NCI-H524 treated with DMSO at 0.1 percent for 48 hours (cell line): ENCODE measurements at regions not wholly inside any gene's neighbourhood (a gene's known extent, or its start where the extent isn't known, plus 50 kb on each side); places are given as distances from the start of the nearest gene placed in this dataset.

Experiments
- DNase-seq: peaks from one replicate; lab custom pipeline; 2025; lab: John Stamatoyannopoulos, UW

GRCh38 chr15:77759896-77760592 lies 127.3 kb upstream of the LINGO1 start:
- no peak for DNase-seq

DNA sequence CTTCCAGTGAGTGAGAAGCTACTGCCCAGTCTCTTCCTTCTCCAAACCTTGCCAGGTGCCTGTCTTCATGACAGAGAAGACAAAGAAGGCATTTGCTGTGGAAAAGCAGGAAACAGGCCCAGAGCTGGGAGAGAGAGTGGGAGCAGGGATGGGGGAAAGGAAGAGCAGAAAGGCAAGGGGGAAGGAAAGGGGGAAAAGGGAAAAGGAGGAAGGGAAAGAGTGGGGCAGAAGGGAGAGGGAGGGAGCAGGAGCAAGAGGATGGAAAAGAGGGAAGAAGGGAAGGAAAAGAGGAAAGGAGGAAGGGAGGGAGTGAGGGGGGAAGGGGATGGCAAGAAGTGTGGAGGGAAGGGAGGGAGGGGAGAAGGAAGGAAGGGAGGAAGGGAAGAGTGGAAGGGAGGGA lies 121.2 kb upstream of the LINGO1 start:
- no peak for DNase-seq

GRCh38 chr15:77753281-77753873 lies 120.7 kb upstream of the LINGO1 start:
- no peak for DNase-seq

- no peak for DNase-seq
Observed at GRCh38 chr15:77749998-77750540, 117.4 kb upstream of the LINGO1 start.

- no peak for DNase-seq
Observed at GRCh38 chr15:77749236-77749997, 116.7 kb upstream of the LINGO1 start.

- no peak for DNase-seq
Observed at GRCh38 chr15:77748078-77749064, 115.7 kb upstream of the LINGO1 start.

GRCh38 chr15:77747175-77748077 lies 114.7 kb upstream of the LINGO1 start:
- DNase-seq = no peak

- no peak for DNase-seq
Observed at GRCh38 chr15:77746254-77747174, 113.8 kb upstream of the LINGO1 start.

- no peak for DNase-seq
Observed at GRCh38 chr15:77744398-77744797, 111.7 kb upstream of the LINGO1 start.

- no peak for DNase-seq
Observed at GRCh38 chr15:77742570-77742969, 109.9 kb upstream of the LINGO1 start.

DNA sequence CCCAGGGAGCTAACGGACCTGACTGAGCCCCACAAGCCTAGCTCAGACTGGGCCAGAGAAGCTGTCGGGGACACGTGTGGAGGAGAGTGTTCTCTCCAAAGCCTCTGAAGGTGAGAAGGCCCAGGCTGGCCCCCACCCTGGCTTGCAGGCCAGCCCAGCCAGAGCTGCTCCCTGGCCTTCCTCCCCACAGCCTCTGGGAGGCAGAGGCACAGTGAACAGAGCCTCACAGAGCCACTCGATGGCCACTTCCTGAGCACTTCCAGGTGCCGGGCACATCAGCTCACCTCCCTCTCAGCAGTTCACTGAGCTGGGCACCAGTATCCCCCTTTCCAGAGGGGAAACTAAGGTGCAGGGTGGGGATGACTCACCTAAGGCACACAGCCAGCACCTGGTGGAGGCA lies 109.4 kb upstream of the LINGO1 start:
- no peak for DNase-seq

- DNase-seq = no peak
Observed at GRCh38 chr15:77741106-77741505, 108.4 kb upstream of the LINGO1 start.

- DNase-seq = no peak
Observed at GRCh38 chr15:77739591-77740378, 107.1 kb upstream of the LINGO1 start.

DNA sequence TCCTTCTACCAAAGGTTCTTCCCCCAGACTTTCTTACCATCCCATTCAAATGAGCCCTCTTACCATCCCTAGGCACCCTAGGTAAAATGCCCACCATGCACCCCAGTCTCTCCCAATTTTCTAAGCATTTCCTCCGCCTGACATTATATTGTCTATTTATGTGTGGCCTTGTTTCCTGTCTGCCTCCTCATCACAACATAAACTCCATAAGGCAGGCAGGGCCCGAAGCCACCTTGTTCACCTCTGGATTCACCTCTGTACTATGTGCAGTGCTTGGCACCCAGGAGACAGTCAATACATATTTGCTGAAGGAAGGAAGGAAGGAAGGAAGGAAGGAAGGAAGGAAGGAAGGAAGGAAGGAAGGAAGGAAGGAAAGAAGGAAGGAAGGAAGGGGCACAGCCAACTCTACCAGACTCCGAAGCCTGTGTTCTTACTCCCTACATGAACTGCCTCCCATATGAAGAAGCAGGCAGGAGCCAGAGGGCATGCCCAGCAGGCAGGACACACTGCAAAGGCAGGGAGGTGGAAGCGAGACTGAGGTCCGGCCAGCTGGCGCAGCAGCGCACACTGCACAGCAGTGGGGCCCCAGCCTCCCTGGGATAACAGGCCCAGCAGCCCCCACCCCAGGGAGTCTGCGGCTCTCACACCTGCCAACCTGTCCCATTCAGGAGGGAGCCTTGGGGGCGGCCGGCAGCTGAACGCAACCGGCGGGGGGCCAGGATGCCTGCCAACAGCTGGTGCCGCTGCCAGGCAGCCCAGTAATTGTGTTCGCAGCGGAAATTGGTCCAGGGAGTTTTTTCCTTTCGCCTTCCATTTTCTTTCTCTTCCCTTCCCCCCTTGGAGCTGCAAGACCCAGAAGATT lies 106.0 kb upstream of the LINGO1 start:
- peak; percentile 67 for DNase-seq

DNA sequence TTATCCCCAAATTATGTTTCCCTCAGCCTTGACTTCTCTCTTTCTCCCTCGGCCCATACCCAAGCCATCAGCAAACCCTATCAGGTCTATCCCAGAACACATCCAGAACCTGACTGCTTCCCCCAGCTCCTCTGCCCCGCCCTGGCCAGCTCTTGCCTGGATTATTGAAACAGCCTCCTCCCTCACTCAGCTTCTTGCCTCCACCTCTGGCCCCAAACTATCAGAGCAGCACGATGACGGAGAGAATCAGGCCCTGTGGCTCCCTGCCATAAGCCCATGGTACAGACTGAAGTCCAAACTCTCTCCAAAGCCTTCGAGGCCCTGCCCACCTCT lies 105.3 kb upstream of the LINGO1 start:
- DNase-seq = no peak

DNA sequence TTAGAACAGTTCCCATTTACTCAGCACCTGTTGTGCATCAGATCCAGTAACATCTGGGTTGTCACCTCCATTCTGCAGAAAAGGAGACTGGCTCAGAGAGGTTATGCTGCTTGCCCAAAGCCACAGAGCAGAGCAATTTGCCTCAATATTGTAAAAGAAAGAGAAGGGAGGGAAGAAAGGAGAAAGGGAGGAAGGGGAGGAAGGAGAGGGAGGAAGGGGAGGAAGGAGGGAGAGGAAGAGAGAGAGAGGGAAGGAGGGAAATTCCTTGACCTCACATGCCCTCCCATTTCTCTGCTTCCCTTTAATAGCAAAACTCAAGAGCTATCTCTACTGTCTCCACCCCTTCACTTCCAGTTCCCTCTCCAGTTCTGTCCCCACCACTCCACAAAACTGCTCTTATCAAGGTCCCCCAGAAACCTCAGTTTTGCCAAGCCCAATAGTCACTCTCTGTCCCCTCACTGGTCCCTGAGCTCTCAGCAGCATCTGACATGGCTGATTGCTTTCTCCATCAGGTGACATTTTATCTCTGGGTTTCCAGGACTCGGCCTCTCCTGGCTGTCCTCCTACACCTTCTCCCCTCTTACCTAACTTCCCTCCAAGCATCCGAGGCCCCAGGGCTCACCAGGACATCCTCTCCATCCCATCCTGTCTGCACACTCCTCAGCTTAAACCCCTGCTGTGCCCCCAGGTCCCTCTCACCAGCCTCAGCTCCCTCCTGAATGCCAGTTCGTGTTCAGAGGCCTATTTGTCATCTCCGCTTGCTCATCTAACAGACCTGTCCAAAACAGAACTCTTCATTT lies 104.7 kb upstream of the LINGO1 start:
- DNase-seq = no peak

DNA sequence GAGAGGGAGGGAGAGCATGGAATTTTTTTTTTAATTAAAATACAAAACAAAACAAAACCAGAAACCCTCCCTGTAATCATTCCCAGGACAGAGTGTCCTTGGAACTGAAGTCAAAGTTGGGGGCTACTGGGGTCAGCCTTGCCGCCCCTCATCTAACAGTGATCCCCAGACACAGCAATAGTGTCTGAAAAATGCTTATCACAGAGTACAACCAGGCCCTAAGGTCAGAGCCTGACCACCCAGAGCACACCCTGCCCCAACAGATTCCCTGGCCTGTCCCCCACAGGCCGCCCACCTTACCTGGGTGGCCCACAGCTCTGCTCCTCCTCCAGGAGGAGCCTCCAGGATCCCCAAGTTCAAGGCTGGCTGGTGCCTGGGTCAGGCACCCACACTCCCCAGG lies 101.6 kb upstream of the LINGO1 start:
- DNase-seq = no peak
